OCI-LY7 (cell line): ENCODE measurements at regions not wholly inside any gene's neighbourhood (a gene's known extent, or its start where the extent isn't known, plus 50 kb on each side); places are given as distances from the start of the nearest gene placed in this dataset.

Experiments used
- EZH2phosphoT487 ChIP-seq: fragments of 200-600 bp; sonication (generic); IDR thresholded peaks from 2 replicates; pipeline ENCODE4 v1.6.1; 2018; ENCODE audit warnings: low read depth, borderline replicate concordance, mild to moderate bottlenecking, mixed run types, antibody characterized with exemption, low read length, moderate library complexity, mixed read lengths
- TF ChIP-seq, protein P1 (sequence below): fragments of 200-600 bp; sonication (generic); conservative IDR thresholded peaks from 2 replicates; pipeline ENCODE4 v1.5.1; 2014; ENCODE audit warnings: mild to moderate bottlenecking, antibody characterized with exemption, low read length, moderate library complexity, mixed read lengths

DNA sequence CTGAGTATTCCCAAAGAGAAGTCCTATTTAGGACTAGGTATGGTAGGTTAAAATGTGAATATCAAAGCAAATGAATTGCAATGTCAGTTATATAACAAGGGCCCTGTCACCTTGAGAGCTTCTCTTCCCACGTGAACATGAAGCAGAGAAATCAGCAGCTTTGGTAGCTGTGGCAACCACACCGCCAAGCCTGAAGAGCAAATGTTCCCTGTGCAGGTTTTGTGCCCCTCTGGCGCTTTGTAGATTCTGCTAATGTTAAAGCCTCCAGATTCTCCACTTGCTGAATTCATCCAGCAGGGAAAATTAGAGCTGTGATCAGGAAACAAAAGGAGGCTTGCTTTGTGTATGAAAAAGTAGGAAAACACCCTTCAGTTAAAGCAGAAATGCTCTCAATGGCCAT is 322.6 kb downstream of the RBM43 start:
- TF ChIP-seq, protein P1, sequence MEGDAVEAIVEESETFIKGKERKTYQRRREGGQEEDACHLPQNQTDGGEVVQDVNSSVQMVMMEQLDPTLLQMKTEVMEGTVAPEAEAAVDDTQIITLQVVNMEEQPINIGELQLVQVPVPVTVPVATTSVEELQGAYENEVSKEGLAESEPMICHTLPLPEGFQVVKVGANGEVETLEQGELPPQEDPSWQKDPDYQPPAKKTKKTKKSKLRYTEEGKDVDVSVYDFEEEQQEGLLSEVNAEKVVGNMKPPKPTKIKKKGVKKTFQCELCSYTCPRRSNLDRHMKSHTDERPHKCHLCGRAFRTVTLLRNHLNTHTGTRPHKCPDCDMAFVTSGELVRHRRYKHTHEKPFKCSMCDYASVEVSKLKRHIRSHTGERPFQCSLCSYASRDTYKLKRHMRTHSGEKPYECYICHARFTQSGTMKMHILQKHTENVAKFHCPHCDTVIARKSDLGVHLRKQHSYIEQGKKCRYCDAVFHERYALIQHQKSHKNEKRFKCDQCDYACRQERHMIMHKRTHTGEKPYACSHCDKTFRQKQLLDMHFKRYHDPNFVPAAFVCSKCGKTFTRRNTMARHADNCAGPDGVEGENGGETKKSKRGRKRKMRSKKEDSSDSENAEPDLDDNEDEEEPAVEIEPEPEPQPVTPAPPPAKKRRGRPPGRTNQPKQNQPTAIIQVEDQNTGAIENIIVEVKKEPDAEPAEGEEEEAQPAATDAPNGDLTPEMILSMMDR = no peak
- no peak for TF ChIP-seq EZH2phosphoT487
